ENCODE measurements at regions not wholly inside any gene's neighbourhood (a gene's known extent, or its start where the extent isn't known, plus 50 kb on each side); places are given as distances from the start of the nearest gene placed in this dataset.

- no peak overlapping the region for H2AFZ ChIP-seq (ENCODE audit: insufficient read depth, low read depth, low read length, poor library complexity, severe bottlenecking)
- no peak overlapping the region for H3K27ac ChIP-seq (ENCODE audit: low read depth in 1 of 2, low read length in 2 of 2)
- H3K27me3 Mint-ChIP-seq (ENCODE audit: low read depth in 3 of 3), result peaks cover 0 to 4% (median 1%) of the 10 kb centered on the region in 3 donors
- no peaks in the 10 kb centered on the region for H3K9me3 ChIP-seq (replicated peaks in 1 of 2; ENCODE audit: control insufficient read depth in 1 of 2, insufficient read depth in 1 of 2, low read length in 2 of 2)
- intact Hi-C loops (cut with micrococcal nuclease), result no loop called here
- no peak overlapping the region for H3K4me2 ChIP-seq (replicated peaks; ENCODE audit: extremely low read depth, low read length, poor library complexity, severe bottlenecking)
- TF ChIP-seq, protein P1, sequence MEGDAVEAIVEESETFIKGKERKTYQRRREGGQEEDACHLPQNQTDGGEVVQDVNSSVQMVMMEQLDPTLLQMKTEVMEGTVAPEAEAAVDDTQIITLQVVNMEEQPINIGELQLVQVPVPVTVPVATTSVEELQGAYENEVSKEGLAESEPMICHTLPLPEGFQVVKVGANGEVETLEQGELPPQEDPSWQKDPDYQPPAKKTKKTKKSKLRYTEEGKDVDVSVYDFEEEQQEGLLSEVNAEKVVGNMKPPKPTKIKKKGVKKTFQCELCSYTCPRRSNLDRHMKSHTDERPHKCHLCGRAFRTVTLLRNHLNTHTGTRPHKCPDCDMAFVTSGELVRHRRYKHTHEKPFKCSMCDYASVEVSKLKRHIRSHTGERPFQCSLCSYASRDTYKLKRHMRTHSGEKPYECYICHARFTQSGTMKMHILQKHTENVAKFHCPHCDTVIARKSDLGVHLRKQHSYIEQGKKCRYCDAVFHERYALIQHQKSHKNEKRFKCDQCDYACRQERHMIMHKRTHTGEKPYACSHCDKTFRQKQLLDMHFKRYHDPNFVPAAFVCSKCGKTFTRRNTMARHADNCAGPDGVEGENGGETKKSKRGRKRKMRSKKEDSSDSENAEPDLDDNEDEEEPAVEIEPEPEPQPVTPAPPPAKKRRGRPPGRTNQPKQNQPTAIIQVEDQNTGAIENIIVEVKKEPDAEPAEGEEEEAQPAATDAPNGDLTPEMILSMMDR (IDR thresholded peaks at IDR 0.05), result no peak
- no peaks in the 10 kb centered on the region for H3K4me1 Mint-ChIP-seq
- H3K27me3 ChIP-seq (ENCODE audit: control insufficient read depth in 2 of 2, insufficient read depth in 2 of 2, low read length in 2 of 2), result no peaks in the 10 kb centered on the region
- H3K79me2 ChIP-seq (ENCODE audit: insufficient read depth, low read length), result no peaks in the 10 kb centered on the region
- H3K4me3 Mint-ChIP-seq, result no peak overlapping the region
- H3K27ac Mint-ChIP-seq, result no peak overlapping the region
- no peaks in the 10 kb centered on the region for H3K4me1 ChIP-seq (ENCODE audit: control insufficient read depth in 1 of 2, insufficient read depth in 2 of 2, low read length in 2 of 2)
- no peak for DNase-seq
- H3K9me3 Mint-ChIP-seq, result peaks cover 0 to 8% (median 2%) of the 10 kb centered on the region in 7 donors
- no peak overlapping the region for H3K4me3 ChIP-seq (replicated peaks in 1 of 3; ENCODE audit: low read depth in 2 of 3, low read length in 3 of 3)
- no CpG with 5 or more reads among the region's 2 CpGs for WGBS (ENCODE audit: insufficient coverage)
- no peak overlapping the region for H3K9ac ChIP-seq (ENCODE audit: insufficient read depth, low read length, poor library complexity, severe bottlenecking)
- no peaks in the 10 kb centered on the region for H4K20me1 ChIP-seq (ENCODE audit: insufficient read depth, low read length)
- no peaks in the 10 kb centered on the region for H3K36me3 Mint-ChIP-seq
- no peaks in the 10 kb centered on the region for H3K36me3 ChIP-seq (replicated peaks in 1 of 2; ENCODE audit: control insufficient read depth in 1 of 2, insufficient read depth in 2 of 2, low read length in 2 of 2)
These were observed 162.2 kb upstream of the SSTR1 start for GRCh38 chr14:38045461-38045860.

- Mint-ChIP-seq H3K4me3 (no peak overlapping the region), H3K36me3 (no peaks in the 10 kb centered on the region), H3K9me3 (peaks cover 0 to 8% (median 2%) of the 10 kb centered on the region in 7 donors), H3K4me1 (no peaks in the 10 kb centered on the region), H3K27me3 (ENCODE audit: low read depth in 3 of 3) (peaks cover 0 to 1% (median 0%) of the 10 kb centered on the region in 3 donors), H3K27ac (no peak overlapping the region)
- intact Hi-C loops (cut with micrococcal nuclease), result no loop called here
- H4K20me1 ChIP-seq (ENCODE audit: insufficient read depth, low read length), result no peaks in the 10 kb centered on the region
- TF ChIP-seq, protein P1 (IDR thresholded peaks at IDR 0.05), result no peak
- H3K79me2 ChIP-seq (ENCODE audit: insufficient read depth, low read length), result no peaks in the 10 kb centered on the region
- no peaks in the 10 kb centered on the region for H3K36me3 ChIP-seq (replicated peaks in 1 of 2; ENCODE audit: control insufficient read depth in 1 of 2, insufficient read depth in 2 of 2, low read length in 2 of 2)
- H3K9ac ChIP-seq (ENCODE audit: insufficient read depth, low read length, poor library complexity, severe bottlenecking), result no peak overlapping the region
- H3K4me2 ChIP-seq (replicated peaks; ENCODE audit: extremely low read depth, low read length, poor library complexity, severe bottlenecking), result no peak overlapping the region
- no peaks in the 10 kb centered on the region for H3K9me3 ChIP-seq (replicated peaks in 1 of 2; ENCODE audit: control insufficient read depth in 1 of 2, insufficient read depth in 1 of 2, low read length in 2 of 2)
- no peak overlapping the region for H3K27ac ChIP-seq (ENCODE audit: low read depth in 1 of 2, low read length in 2 of 2)
- no peak for DNase-seq
- WGBS (ENCODE audit: insufficient coverage), result no CpG with 5 or more reads among the region's 2 CpGs
- no peak overlapping the region for H3K4me3 ChIP-seq (replicated peaks in 1 of 3; ENCODE audit: low read depth in 2 of 3, low read length in 3 of 3)
- no peak overlapping the region for H2AFZ ChIP-seq (ENCODE audit: insufficient read depth, low read depth, low read length, poor library complexity, severe bottlenecking)
- no peaks in the 10 kb centered on the region for H3K27me3 ChIP-seq (ENCODE audit: control insufficient read depth in 2 of 2, insufficient read depth in 2 of 2, low read length in 2 of 2)
- no peaks in the 10 kb centered on the region for H3K4me1 ChIP-seq (ENCODE audit: control insufficient read depth in 1 of 2, insufficient read depth in 2 of 2, low read length in 2 of 2)
These were observed 161.5 kb upstream of the SSTR1 start for GRCh38 chr14:38046160-38046559.

Data from CD14-positive monocyte (primary cell).